T-helper 1 cell treated with Interleukin-12 subunit alpha and Interleukin-12 subunit beta and Interleukin-4 antibody, amounts not matched to agents 30 μg/mL and 1 μg/mL, for 36 hours (primary cell): ENCODE measurements at regions not wholly inside any gene's neighbourhood (a gene's known extent, or its start where the extent isn't known, plus 50 kb on each side); places are given as distances from the start of the nearest gene placed in this dataset.

Experiments used
- H3K27ac Mint-ChIP-seq: one replicate; pipeline ENCODE4 v1.8.0; 2021; ENCODE audit warnings: mild to moderate bottlenecking, mixed read lengths
- H3K27me3 Mint-ChIP-seq: one replicate; pipeline ENCODE4 v1.8.0; 2021; ENCODE audit warnings: low read depth, mixed read lengths
- H3K36me3 Mint-ChIP-seq: one replicate; pipeline ENCODE4 v1.8.0; 2021; ENCODE audit warnings: low read depth, mixed read lengths
- H3K4me1 Mint-ChIP-seq: one replicate; pipeline ENCODE4 v1.8.0; 2021; ENCODE audit warnings: low read depth, mixed read lengths
- H3K4me3 Mint-ChIP-seq: one replicate; pipeline ENCODE4 v1.8.0; 2021; ENCODE audit warnings: mild to moderate bottlenecking, moderate library complexity, mixed read lengths
- H3K9me3 Mint-ChIP-seq: one replicate; pipeline ENCODE4 v1.8.0; 2021; ENCODE audit warnings: mixed read lengths

- Mint-ChIP-seq H3K9me3 (no peaks in the 10 kb centered on the region), H3K4me1 (no peaks in the 10 kb centered on the region), H3K4me3 (no peak overlapping the region), H3K36me3 (no peaks in the 10 kb centered on the region), H3K27ac (no peak overlapping the region), H3K27me3 (peaks cover 15% of the 10 kb centered on the region)
Observed at GRCh38 chr9:3699883-3700282, 174.1 kb upstream of the RFX3 start.

DNA sequence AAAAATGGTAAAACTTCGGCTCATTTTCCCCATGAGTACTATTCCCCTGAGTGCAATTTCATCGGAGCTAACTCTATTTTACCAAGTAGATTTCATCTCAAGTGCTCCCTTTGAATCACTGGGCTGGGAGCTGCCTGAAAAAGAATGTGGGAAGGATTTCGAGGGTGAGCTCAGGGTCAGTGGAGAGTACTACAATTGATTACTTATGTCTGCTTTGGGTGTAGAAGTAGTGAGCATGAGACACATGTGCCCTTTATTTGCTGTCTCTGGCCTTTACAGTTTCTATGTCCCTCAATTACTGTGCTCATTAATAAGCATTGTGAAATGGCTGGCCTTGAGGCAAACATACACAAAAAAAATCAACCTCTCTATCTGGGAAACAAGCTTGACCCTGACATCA is 172.7 kb upstream of the RFX3 start:
- H3K36me3 Mint-ChIP-seq, result no peaks in the 10 kb centered on the region
- H3K9me3 Mint-ChIP-seq, result no peaks in the 10 kb centered on the region
- no peak overlapping the region for H3K4me3 Mint-ChIP-seq
- peaks cover 11% of the 10 kb centered on the region for H3K27me3 Mint-ChIP-seq
- no peaks in the 10 kb centered on the region for H3K4me1 Mint-ChIP-seq
- no peak overlapping the region for H3K27ac Mint-ChIP-seq

DNA sequence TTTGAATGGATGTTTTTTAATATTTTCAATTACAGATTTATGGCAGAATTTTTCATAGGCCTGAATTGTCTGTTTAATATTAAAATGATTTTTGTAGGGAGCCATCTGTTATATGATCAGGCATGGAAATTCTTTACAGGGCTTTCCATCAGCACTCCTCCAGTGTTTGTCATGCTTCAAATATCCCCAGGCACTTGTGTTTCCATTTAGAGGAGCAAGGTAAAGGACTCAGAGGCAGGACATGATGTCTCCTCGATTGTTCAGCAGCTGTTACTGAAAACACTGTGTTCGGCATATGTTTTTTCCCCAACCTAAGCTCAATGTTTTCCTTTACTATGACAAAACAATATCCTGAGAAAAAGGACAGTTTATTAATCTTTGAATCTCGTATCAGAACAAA is 172.3 kb upstream of the RFX3 start:
- H3K27me3 Mint-ChIP-seq, result peaks cover 11% of the 10 kb centered on the region
- no peak overlapping the region for H3K4me3 Mint-ChIP-seq
- H3K36me3 Mint-ChIP-seq, result no peaks in the 10 kb centered on the region
- no peaks in the 10 kb centered on the region for H3K9me3 Mint-ChIP-seq
- H3K27ac Mint-ChIP-seq, result no peak overlapping the region
- no peaks in the 10 kb centered on the region for H3K4me1 Mint-ChIP-seq

DNA sequence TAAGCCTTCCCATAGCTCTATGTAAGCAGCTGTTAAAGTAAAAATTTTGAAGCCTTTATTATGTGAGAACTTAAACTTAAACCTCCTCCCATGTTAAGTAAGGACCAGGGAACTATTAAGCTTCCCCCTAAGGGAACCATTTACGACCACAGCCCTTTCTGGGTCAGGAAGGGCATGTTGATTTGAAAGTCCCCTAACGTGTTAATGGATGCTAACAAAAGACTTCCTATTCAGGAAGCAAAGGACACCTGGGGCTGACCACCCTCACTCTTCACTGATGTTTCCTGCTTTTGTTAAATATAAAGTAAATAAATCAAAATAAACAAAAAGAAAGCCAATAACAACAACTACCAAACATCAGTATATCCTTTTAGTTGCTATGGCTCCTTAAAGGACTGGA is 170.6 kb upstream of the RFX3 start:
- peaks cover 11% of the 10 kb centered on the region for H3K27me3 Mint-ChIP-seq
- H3K4me1 Mint-ChIP-seq, result no peaks in the 10 kb centered on the region
- H3K9me3 Mint-ChIP-seq, result no peaks in the 10 kb centered on the region
- no peak overlapping the region for H3K4me3 Mint-ChIP-seq
- no peak overlapping the region for H3K27ac Mint-ChIP-seq
- H3K36me3 Mint-ChIP-seq, result no peaks in the 10 kb centered on the region

DNA sequence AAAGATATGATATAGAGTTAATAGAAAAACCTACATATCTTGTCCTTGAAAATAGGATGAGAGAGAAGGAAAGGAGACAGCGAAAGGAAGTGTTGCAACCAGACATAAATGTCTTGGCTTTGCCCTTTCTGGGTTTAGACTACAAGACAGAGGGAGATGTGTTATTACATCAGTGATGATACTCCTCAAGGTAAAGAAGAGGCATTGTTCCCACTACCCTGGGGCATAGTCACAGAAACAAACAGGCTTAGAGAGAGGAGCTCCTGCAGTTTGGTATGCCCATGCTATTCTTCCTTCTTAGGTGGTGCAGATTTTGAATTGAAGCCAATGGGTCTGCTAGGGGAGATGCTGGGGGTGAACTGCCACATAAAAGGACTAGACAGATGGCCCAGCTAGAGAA is 166.8 kb upstream of the RFX3 start:
- Mint-ChIP-seq H3K4me3 (no peak overlapping the region), H3K36me3 (no peaks in the 10 kb centered on the region), H3K9me3 (no peaks in the 10 kb centered on the region), H3K27ac (no peak overlapping the region), H3K4me1 (no peaks in the 10 kb centered on the region), H3K27me3 (no peaks in the 10 kb centered on the region)

GRCh38 chr9:3689555-3689954 is 163.8 kb upstream of the RFX3 start:
- no peak overlapping the region for H3K4me3 Mint-ChIP-seq
- no peak overlapping the region for H3K27ac Mint-ChIP-seq
- no peaks in the 10 kb centered on the region for H3K9me3 Mint-ChIP-seq
- H3K36me3 Mint-ChIP-seq, result no peaks in the 10 kb centered on the region
- H3K4me1 Mint-ChIP-seq, result no peaks in the 10 kb centered on the region
- no peaks in the 10 kb centered on the region for H3K27me3 Mint-ChIP-seq

DNA sequence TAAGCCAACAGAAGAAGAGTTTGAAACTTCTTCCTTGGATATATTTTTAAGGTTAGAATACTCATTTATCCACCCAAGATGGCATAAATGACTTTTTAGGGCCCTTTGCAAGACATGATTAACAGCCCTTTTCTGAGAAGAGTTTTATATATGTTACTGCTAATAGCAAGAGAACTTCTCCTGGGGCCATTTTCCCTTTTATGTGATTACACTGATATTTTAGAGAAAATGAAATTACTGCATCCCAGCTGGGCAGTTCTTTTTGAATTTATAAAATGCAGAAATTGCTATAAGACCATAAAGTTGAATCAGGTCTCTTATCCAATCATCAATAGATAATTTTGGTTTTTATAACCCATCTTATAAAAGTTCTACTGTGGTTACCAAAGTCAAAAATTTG is 161.3 kb upstream of the RFX3 start:
- Mint-ChIP-seq H3K4me3 (no peak overlapping the region), H3K36me3 (no peaks in the 10 kb centered on the region), H3K9me3 (no peaks in the 10 kb centered on the region), H3K27me3 (no peaks in the 10 kb centered on the region), H3K27ac (no peak overlapping the region), H3K4me1 (no peaks in the 10 kb centered on the region)

DNA sequence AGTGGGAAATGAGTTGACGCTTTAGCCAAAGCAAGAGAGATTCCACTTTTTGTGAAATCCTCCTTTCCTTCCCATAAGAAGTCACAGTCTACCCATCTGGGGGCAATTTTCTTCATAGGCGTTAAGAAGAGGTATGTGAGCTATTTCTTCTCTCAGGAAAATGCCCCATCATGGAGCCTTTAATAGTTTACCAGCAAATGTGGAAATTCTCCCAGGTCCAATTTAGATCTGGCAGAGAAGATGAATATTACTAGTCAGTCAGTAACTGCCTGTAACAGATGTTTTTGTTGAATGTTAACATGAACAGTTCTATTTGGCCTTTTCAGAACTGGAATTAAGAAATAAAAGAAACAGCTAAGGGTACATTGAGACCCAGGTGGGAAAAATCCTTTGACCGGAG is 156.4 kb upstream of the RFX3 start:
- no peaks in the 10 kb centered on the region for H3K36me3 Mint-ChIP-seq
- no peaks in the 10 kb centered on the region for H3K9me3 Mint-ChIP-seq
- no peaks in the 10 kb centered on the region for H3K27me3 Mint-ChIP-seq
- H3K4me1 Mint-ChIP-seq, result no peaks in the 10 kb centered on the region
- no peak overlapping the region for H3K27ac Mint-ChIP-seq
- no peak overlapping the region for H3K4me3 Mint-ChIP-seq

DNA sequence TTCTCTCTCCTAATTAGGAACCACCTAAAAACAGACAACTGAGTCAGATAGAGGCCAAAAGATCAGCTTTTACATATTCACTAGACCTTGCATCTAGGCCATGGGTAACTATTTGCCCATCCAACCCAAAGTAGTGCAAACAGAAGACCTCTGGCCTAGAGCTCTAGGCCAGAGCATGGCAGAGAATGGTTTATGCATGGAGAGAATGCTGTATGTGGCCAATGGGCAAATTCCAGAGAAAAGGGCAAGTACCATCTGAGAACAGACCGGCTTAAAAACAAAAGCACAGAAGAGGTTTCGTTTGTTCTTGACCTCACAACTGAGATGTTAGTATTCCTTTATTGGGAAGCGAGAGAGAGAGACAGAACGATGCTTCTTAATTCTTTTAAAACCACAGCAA is 151.7 kb upstream of the RFX3 start:
- Mint-ChIP-seq H3K4me3 (no peak overlapping the region), H3K36me3 (no peaks in the 10 kb centered on the region), H3K27me3 (no peaks in the 10 kb centered on the region), H3K9me3 (no peaks in the 10 kb centered on the region), H3K4me1 (no peaks in the 10 kb centered on the region), H3K27ac (no peak overlapping the region)

DNA sequence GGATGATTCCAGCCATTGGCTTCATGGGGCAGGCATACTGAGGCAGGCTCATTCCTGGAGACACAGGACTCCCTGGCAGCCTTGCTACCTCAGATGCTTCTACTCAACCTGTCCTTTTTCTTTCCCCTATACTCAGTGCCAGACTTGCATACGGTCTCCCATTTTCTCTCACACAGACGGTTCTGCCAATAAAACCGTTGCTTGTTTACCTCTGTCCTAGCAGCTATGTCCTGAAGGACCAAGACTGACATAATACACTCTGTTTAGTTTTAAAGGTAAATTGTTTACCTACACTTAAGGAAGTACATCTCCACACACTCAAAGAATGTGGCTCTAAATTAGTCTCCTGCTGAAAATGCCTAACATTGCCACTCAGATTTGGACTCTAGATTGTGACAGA is 151.0 kb upstream of the RFX3 start:
- H3K4me1 Mint-ChIP-seq, result no peaks in the 10 kb centered on the region
- no peaks in the 10 kb centered on the region for H3K27me3 Mint-ChIP-seq
- H3K9me3 Mint-ChIP-seq, result no peaks in the 10 kb centered on the region
- no peak overlapping the region for H3K4me3 Mint-ChIP-seq
- no peaks in the 10 kb centered on the region for H3K36me3 Mint-ChIP-seq
- no peak overlapping the region for H3K27ac Mint-ChIP-seq

- Mint-ChIP-seq H3K4me1 (no peaks in the 10 kb centered on the region), H3K9me3 (no peaks in the 10 kb centered on the region), H3K27ac (no peak overlapping the region), H3K27me3 (no peaks in the 10 kb centered on the region), H3K36me3 (no peaks in the 10 kb centered on the region), H3K4me3 (no peak overlapping the region)
Observed at GRCh38 chr9:3675946-3676345, 150.1 kb upstream of the RFX3 start.

DNA sequence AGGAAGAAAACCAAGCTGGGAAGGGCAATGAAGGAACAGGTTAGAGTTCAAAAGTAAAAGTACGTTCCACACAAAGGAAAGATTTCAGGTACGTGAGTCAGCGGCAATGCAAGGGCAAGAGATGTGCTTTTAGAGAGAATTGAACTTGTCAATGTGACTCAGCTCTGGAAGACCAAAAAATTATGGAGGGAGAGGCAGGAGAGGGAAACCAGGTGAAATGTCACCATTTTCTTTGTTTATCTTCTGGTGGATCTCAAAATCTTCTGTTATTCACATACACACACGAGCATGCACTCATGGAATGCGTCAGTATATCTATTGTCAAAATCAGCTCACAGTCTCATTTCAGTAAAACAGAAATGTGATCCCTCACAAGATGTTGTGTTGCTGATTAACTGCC is 148.8 kb upstream of the RFX3 start:
- H3K4me3 Mint-ChIP-seq, result no peak overlapping the region
- no peak overlapping the region for H3K27ac Mint-ChIP-seq
- no peaks in the 10 kb centered on the region for H3K4me1 Mint-ChIP-seq
- no peaks in the 10 kb centered on the region for H3K27me3 Mint-ChIP-seq
- no peaks in the 10 kb centered on the region for H3K36me3 Mint-ChIP-seq
- no peaks in the 10 kb centered on the region for H3K9me3 Mint-ChIP-seq

- Mint-ChIP-seq H3K4me1 (no peaks in the 10 kb centered on the region), H3K9me3 (no peaks in the 10 kb centered on the region), H3K4me3 (no peak overlapping the region), H3K27me3 (no peaks in the 10 kb centered on the region), H3K36me3 (no peaks in the 10 kb centered on the region), H3K27ac (no peak overlapping the region)
Observed at GRCh38 chr9:3672399-3672798, 146.6 kb upstream of the RFX3 start.

DNA sequence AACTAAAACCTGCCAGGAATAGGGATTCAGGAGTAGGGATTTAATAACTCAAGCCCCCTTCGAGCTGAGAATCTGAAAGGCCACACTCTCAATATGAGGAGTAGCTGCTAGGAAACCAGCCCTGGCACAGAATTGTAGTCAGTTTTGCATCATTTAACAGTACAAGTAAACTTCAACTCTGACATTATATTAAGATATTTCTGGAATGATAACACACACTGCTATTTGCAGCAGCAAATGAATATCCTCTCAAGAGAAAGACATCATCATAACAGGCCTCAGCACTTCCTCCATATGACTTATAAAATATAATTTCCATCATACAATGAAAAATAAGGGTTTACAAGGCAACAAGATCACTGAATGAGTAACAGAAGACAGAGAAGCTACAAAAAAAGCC is 138.2 kb upstream of the RFX3 start:
- H3K27me3 Mint-ChIP-seq, result no peaks in the 10 kb centered on the region
- H3K27ac Mint-ChIP-seq, result no peak overlapping the region
- H3K4me1 Mint-ChIP-seq, result no peaks in the 10 kb centered on the region

GRCh38 chr9:3662671-3663070 is 136.9 kb upstream of the RFX3 start:
- no peaks in the 10 kb centered on the region for H3K4me1 Mint-ChIP-seq
- H3K27ac Mint-ChIP-seq, result no peak overlapping the region
- H3K4me3 Mint-ChIP-seq, result no peak overlapping the region
- no peaks in the 10 kb centered on the region for H3K36me3 Mint-ChIP-seq
- no peaks in the 10 kb centered on the region for H3K9me3 Mint-ChIP-seq
- no peaks in the 10 kb centered on the region for H3K27me3 Mint-ChIP-seq

More for the DNA sequence above, 138.2 kb upstream of the RFX3 start:
- no peak overlapping the region for H3K4me3 Mint-ChIP-seq
- H3K9me3 Mint-ChIP-seq, result no peaks in the 10 kb centered on the region
- H3K36me3 Mint-ChIP-seq, result no peaks in the 10 kb centered on the region

DNA sequence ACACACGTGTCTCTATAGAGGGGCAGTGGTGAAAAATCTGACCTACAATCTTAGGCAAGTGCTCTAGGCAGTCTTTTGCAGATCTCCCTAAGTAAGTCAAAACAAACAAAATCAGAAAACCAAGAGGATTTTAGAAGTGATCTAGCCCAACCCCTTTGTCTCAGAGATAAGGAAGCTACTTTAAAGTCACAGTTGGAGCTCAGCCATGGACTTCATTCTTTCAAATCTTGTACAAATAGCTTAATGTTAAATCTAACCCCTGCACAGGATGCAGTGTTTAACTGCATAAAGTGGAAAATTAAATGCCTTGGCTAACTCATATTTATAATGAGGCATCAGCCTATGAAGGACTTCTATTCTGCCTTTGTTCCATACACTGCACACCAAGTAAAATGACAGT is 135.1 kb upstream of the RFX3 start:
- H3K27ac Mint-ChIP-seq, result no peak overlapping the region
- no peaks in the 10 kb centered on the region for H3K4me1 Mint-ChIP-seq
- H3K27me3 Mint-ChIP-seq, result no peaks in the 10 kb centered on the region
- no peaks in the 10 kb centered on the region for H3K36me3 Mint-ChIP-seq
- H3K9me3 Mint-ChIP-seq, result no peaks in the 10 kb centered on the region
- H3K4me3 Mint-ChIP-seq, result no peak overlapping the region
